Heart right ventricle (tissue), 16 donors: ENCODE measurements at regions not wholly inside any gene's neighbourhood (a gene's known extent, or its start where the extent isn't known, plus 50 kb on each side); places are given as distances from the start of the nearest gene placed in this dataset.

ENCODE experiments used
- ATAC-seq, 8 donors: fragments of 200-7000 bp; cut with Tn5 transposase; one replicate each; pipeline ENCODE4 v1.9.1; 2020; ENCODE audit warnings: mild to moderate bottlenecking in 8 of 8, moderate library complexity in 8 of 8, moderate number of reproducible peaks in 1 of 8
- DNase-seq, 2 donors: peaks; one replicate each; pipeline ENCODE4 v3.0.0-alpha.2; 2020
- H3K27ac ChIP-seq, 10 donors: fragments of 200-600 bp; sonication (generic) in 2 of 10; one replicate each; pipeline versions ENCODE4 v1.5.0 to v1.8.0; 2020 to 2022; ENCODE audit warnings: mild to moderate bottlenecking in 3 of 10
- H3K27me3 ChIP-seq, 7 donors: fragments of 200-600 bp; one replicate each; pipeline ENCODE4 v1.8.0; 2021 to 2022; ENCODE audit warnings: mild to moderate bottlenecking in 2 of 7
- H3K36me3 ChIP-seq, 9 donors: fragments of 200-600 bp; sonication (generic) in 1 of 9; one replicate each; pipeline versions ENCODE4 v1.5.0 to v1.8.0; 2020 to 2022; ENCODE audit warnings: mild to moderate bottlenecking in 2 of 9
- H3K4me1 ChIP-seq, 9 donors: fragments of 200-600 bp; sonication (generic) in 1 of 9; one replicate each; pipeline versions ENCODE4 v1.5.0 to v1.8.0; 2020 to 2022; ENCODE audit warnings: mild to moderate bottlenecking in 4 of 9
- H3K4me3 ChIP-seq, 10 donors: fragments of 200-600 bp; sonication (generic) in 2 of 10; one replicate each; pipeline versions ENCODE4 v1.5.0 to v1.8.0; 2020 to 2022; ENCODE audit warnings: mild to moderate bottlenecking in 7 of 10, moderate library complexity in 2 of 10
- H3K9me3 ChIP-seq, 11 donors: fragments of 200-600 bp in 10 of 11; sonication (generic) in 2 of 11; one replicate each; pipeline versions ENCODE4 v1.5.0 to v1.8.0; 2013 to 2022; ENCODE audit warnings: mild to moderate bottlenecking in 2 of 11, control low read depth in 1 of 11, moderate library complexity in 1 of 11
- WGBS, 2 donors: extraction: QIAGEN DNeasy Blood & Tissue Kit; methylation state at CpG; one replicate each; pipeline ENCODE4 v1.1.7; 2013; ENCODE audit warnings: inconsistent platforms in 1 of 2; 5-methylcytosine and 5-hydroxymethylcytosine counted together
- intact Hi-C, 10 donors: fragments of 100-400 bp; cut with DNase I; formaldehyde crosslinking; loops; one replicate each; pipeline versions ENCODE4 v1.11.1 to v1.14.2; 2022
- TF ChIP-seq, protein P1 (sequence below), 9 donors: fragments of 200-600 bp; sonication (generic) in 2 of 9; IDR thresholded peaks; one replicate each; pipeline versions ENCODE4 v1.5.0 to v1.8.0; 2021 to 2022; ENCODE audit warnings: antibody characterized with exemption in 9 of 9, mild to moderate bottlenecking in 5 of 9, moderate library complexity in 1 of 9
- donor health status: Arrhythmogenic right ventricular cardiomyopathy.
- donor health status: ischemic (EF 13 %, LVEDD 7.1; RV severe dilation, severe dysfunction).
- donor health status: healthy with polysubstance abuse.
- donor health status: DM: no; HTN: yes; CAD: no.
- donor health status: DM: no; HTN: no; CAD: no.
- donor health status: ischemic (EF 25% LVEDD 6.9; RV normal size, moderate dysfunction).
- donor health status: ischemic (EF 25% LVEDD 5.7; RV mildly dilated, moderate dysfunction).
- donor health status: healthy.
- donor health status: DM: yes; HTN: yes; CAD: no.
- donor health status: Ischemic cardiomyopathy.
- donor health status: ischemic (EF 35%, LVEDD 5.7; RV mildly dilated, moderate dysfunction).
- donor health status: nonischemic (EF 11% LVEDD 7.7; RV severe dilation, severe dysfunction).
- donor health status: DM: yes; HTN: yes; CAD: no.
- donor health status: PGD.
- donor health status: ischemic (EF 29% LVEDD 5.4; RV normal size, mild dysfunction).
- donor health status: nonischemic (EF 23%, LVEDD 6.1; RV moderate dilation, normal function).

DNA sequence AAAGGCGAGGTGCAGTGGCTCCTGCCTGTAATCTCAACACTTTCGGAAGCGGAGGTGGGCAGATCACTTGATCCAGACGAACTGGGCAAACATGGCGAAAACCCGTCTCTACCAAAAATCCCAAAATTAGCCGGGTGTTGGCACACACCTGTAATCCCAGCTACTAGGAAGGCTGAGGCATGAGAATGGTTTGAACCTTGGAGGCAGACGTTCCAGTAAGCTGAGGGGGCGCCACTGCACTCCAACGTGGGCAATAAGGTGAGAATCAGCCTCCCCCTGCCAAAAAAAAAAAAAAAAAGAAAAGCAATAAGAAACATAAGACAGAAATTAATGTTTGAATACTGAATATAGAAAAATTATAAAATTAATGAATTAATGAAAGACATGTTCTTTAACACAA, 928.7 kb downstream of the LRFN5 start:
- H3K27me3 ChIP-seq, result no peaks in the 10 kb centered on the region
- no peaks in the 10 kb centered on the region for H3K4me1 ChIP-seq
- WGBS, 2 donors, result 83 to 85% methylated on average over 10 of the region's 10 CpGs
- TF ChIP-seq, protein P1, sequence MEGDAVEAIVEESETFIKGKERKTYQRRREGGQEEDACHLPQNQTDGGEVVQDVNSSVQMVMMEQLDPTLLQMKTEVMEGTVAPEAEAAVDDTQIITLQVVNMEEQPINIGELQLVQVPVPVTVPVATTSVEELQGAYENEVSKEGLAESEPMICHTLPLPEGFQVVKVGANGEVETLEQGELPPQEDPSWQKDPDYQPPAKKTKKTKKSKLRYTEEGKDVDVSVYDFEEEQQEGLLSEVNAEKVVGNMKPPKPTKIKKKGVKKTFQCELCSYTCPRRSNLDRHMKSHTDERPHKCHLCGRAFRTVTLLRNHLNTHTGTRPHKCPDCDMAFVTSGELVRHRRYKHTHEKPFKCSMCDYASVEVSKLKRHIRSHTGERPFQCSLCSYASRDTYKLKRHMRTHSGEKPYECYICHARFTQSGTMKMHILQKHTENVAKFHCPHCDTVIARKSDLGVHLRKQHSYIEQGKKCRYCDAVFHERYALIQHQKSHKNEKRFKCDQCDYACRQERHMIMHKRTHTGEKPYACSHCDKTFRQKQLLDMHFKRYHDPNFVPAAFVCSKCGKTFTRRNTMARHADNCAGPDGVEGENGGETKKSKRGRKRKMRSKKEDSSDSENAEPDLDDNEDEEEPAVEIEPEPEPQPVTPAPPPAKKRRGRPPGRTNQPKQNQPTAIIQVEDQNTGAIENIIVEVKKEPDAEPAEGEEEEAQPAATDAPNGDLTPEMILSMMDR (IDR thresholded peaks at IDR 0.05), result no peak
- H3K27ac ChIP-seq, result no peak overlapping the region
- peaks cover 0 to 4% (median 0%) of the 10 kb centered on the region in 11 donors for H3K9me3 ChIP-seq
- intact Hi-C loops, result loop anchor here in 1 of 10 donors (5.0 kb wide), 1 partner anchor 493 kb away; no protein-coding TSS in a partner anchor
- ATAC-seq, result no peak
- no peaks in the 10 kb centered on the region for H3K36me3 ChIP-seq
- no peak for DNase-seq
- H3K4me3 ChIP-seq, result no peak overlapping the region

DNA sequence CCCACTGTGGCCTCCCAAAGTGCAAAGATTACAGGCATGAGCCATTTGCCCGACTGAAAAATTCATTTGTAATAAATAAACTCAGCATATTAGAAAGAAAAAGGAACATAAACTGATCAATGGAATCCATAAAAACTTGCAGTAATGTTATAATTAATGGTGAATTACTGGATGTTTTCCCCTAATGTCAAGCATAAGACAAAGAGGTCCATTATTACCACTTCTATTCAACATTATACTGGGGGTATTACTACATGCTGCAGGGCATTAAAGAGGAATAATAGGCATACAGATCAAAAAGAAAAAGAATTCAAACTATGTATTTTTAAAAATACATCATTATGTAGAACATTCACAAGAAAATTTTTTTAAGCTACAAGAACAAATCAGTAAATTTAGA, 926.8 kb downstream of the LRFN5 start:
- Histone ChIP-seq H3K27me3 (no peaks in the 10 kb centered on the region), H3K4me3 (no peak overlapping the region), H3K27ac (no peak overlapping the region), H3K36me3 (no peaks in the 10 kb centered on the region), H3K4me1 (no peaks in the 10 kb centered on the region), H3K9me3 (peaks cover 0 to 4% (median 0%) of the 10 kb centered on the region in 11 donors)
- WGBS, 2 donors, result 74 to 85% methylated on average over 1 of the region's 1 CpG
- intact Hi-C loops, result no loop called here
- TF ChIP-seq, protein P1 (IDR thresholded peaks at IDR 0.05), result no peak
- ATAC-seq, result no peak
- no peak for DNase-seq

DNA sequence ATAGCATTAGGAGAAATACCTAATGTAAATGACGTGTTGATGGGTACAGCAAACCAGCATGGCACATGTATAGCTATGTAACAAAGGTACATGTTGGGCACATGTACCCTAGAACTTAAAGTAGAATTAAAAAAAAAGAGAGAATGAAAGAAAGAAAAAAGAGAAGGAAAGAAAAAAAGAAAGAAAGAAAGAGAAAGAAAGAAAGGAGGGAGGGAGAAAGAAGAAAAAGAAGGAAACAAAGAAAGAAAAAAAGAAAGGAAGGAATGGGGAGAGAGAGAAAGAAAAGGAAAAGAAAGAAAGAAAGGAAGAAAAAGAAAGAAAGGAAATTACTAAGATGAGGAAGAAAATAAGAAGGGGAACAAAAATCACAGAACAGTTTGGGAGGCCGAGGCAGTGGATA, 925.5 kb downstream of the LRFN5 start:
- H3K4me1 ChIP-seq, result no peaks in the 10 kb centered on the region
- intact Hi-C loops, result no loop called here
- H3K27me3 ChIP-seq, result no peaks in the 10 kb centered on the region
- TF ChIP-seq, protein P1 (IDR thresholded peaks at IDR 0.05), result no peak
- H3K9me3 ChIP-seq, result peaks cover 0 to 4% (median 0%) of the 10 kb centered on the region in 11 donors
- H3K36me3 ChIP-seq, result no peaks in the 10 kb centered on the region
- DNase-seq (no peak), ATAC-seq (no peak)
- no peak overlapping the region for H3K4me3 ChIP-seq
- no peak overlapping the region for H3K27ac ChIP-seq
- 82 to 86% methylated on average over 2 of the region's 2 CpGs for WGBS, 2 donors

DNA sequence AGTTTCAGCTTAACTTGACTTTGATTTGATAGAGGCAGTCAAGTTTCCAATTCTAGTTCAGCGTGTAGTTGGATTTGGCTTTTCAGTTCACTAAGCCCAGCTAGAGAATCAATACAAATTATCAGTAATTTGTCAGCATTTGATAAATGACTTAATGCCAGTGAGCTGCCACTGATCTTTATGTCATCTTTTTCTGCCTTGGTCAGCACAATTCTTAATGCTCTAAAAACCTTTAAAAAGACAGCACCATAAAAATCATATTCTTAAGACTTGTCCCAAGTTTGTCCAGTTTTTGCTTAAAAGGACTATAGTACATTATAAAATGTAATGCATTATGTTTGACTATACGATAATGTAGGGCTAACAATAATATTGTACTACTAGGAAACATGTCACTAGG, 920.5 kb downstream of the LRFN5 start:
- TF ChIP-seq, protein P1 (IDR thresholded peaks at IDR 0.05), result no peak
- ATAC-seq, result no peak
- H3K4me3 ChIP-seq, result no peak overlapping the region
- DNase-seq, result no peak
- no peaks in the 10 kb centered on the region for H3K27me3 ChIP-seq
- no peaks in the 10 kb centered on the region for H3K9me3 ChIP-seq
- intact Hi-C loops, result no loop called here
- H3K4me1 ChIP-seq, result no peaks in the 10 kb centered on the region
- 91 to 93% methylated on average over 2 of the region's 2 CpGs for WGBS, 2 donors
- no peaks in the 10 kb centered on the region for H3K36me3 ChIP-seq
- H3K27ac ChIP-seq, result no peak overlapping the region
